CD4-positive, alpha-beta memory T cell (primary cell): ENCODE measurements at regions not wholly inside any gene's neighbourhood (a gene's known extent, or its start where the extent isn't known, plus 50 kb on each side); places are given as distances from the start of the nearest gene placed in this dataset.

Experiments
- CTCF ChIA-PET: fragments of 350-600 bp; sonication (Branson Sonifier 250); formaldehyde crosslinking; loops from one replicate; lab custom pipeline; 2021; ENCODE audit warnings: inconsistent platforms; ENCODE audit not compliant: partially characterized antibody; lab: Charles Lee
- POLR2A ChIA-PET: fragments of 350-600 bp; sonication (Branson Sonifier 250); formaldehyde crosslinking; loops from one replicate; lab custom pipeline; 2021; ENCODE audit not compliant: partially characterized antibody; lab: Charles Lee
- DNase-seq, 5 donors: peaks; one replicate each; pipeline versions ENCODE4 v3.0.0 to v3.0.0-alpha.2; 2020 to 2022; ENCODE audit warnings: mixed read lengths in 1 of 5
- H3K27ac ChIP-seq: one replicate; pipeline ENCODE4 v1.7.0; 2013; ENCODE audit warnings: low read depth, low read length
- H3K27me3 ChIP-seq: 2 replicates; pipeline ENCODE4 v1.7.0; 2013; ENCODE audit warnings: mild to moderate bottlenecking, low read length, moderate library complexity; ENCODE audit not compliant: insufficient read depth
- H3K36me3 ChIP-seq: 2 replicates; pipeline ENCODE4 v1.7.0; 2013; ENCODE audit warnings: mild to moderate bottlenecking, low read length, moderate library complexity; ENCODE audit not compliant: insufficient read depth
- H3K4me1 ChIP-seq: 2 replicates; pipeline ENCODE4 v1.7.0; 2013; ENCODE audit warnings: mild to moderate bottlenecking, low read length, moderate library complexity; ENCODE audit not compliant: insufficient read depth
- H3K4me3 ChIP-seq, 2 donors: one replicate each; pipeline ENCODE4 v1.7.0; 2013; ENCODE audit warnings: low read length in 2 of 2, mild to moderate bottlenecking in 1 of 2
- H3K9me3 ChIP-seq, 2 donors: one replicate each; pipeline ENCODE4 v1.7.0; 2013; ENCODE audit warnings: low read length in 2 of 2, control low read depth in 1 of 2; ENCODE audit not compliant: control insufficient read depth in 1 of 2
- H3K27ac Mint-ChIP-seq, 7 donors: one replicate each; pipeline ENCODE4 v1.8.0; 2020 to 2021; ENCODE audit warnings: mixed read lengths in 7 of 7, mild to moderate bottlenecking in 6 of 7, inconsistent platforms in 3 of 7, moderate library complexity in 3 of 7
- H3K27me3 Mint-ChIP-seq, 2 donors: one replicate each; pipeline ENCODE4 v1.8.0; 2020 to 2021; ENCODE audit warnings: mixed read lengths in 2 of 2
- H3K36me3 Mint-ChIP-seq, 2 donors: one replicate each; pipeline ENCODE4 v1.8.0; 2020 to 2021; ENCODE audit warnings: mixed read lengths in 2 of 2, inconsistent platforms in 1 of 2, mild to moderate bottlenecking in 1 of 2
- H3K4me1 Mint-ChIP-seq, 4 donors: one replicate each; pipeline ENCODE4 v1.8.0; 2020 to 2021; ENCODE audit warnings: mixed read lengths in 4 of 4, mild to moderate bottlenecking in 1 of 4
- H3K4me3 Mint-ChIP-seq, 8 donors: one replicate each; pipeline ENCODE4 v1.8.0; 2020 to 2021; ENCODE audit warnings: mixed read lengths in 8 of 8, mild to moderate bottlenecking in 7 of 8, moderate library complexity in 6 of 8, inconsistent platforms in 3 of 8
- H3K9me3 Mint-ChIP-seq, 8 donors: one replicate each; pipeline ENCODE4 v1.8.0; 2020 to 2021; ENCODE audit warnings: mixed read lengths in 8 of 8, mild to moderate bottlenecking in 5 of 8, inconsistent platforms in 3 of 8, moderate library complexity in 1 of 8
- intact Hi-C: fragments of 100-400 bp; cut with micrococcal nuclease; formaldehyde crosslinking; loops from one replicate; pipeline ENCODE4 v1.15.1; 2023

- Histone ChIP-seq H3K27ac (no peak overlapping the region), H3K36me3 (no peaks in the 10 kb centered on the region), H3K4me1 (no peaks in the 10 kb centered on the region), H3K27me3 (no peaks in the 10 kb centered on the region), H3K4me3 (no peak overlapping the region), H3K9me3 (peaks cover 0 to 3% of the 10 kb centered on the region in 2 donors)
- H3K27me3 Mint-ChIP-seq = no peaks in the 10 kb centered on the region
- H3K27ac Mint-ChIP-seq = no peak overlapping the region
- CTCF ChIA-PET = no interaction called here
- H3K9me3 Mint-ChIP-seq = peaks cover 0 to 15% (median 2%) of the 10 kb centered on the region in 8 donors
- no peaks in the 10 kb centered on the region for H3K36me3 Mint-ChIP-seq
- H3K4me3 Mint-ChIP-seq = no peak overlapping the region
- intact Hi-C loops = no loop called here
- no peaks in the 10 kb centered on the region for H3K4me1 Mint-ChIP-seq
- no peak for DNase-seq
- POLR2A ChIA-PET = no interaction called here
These were observed 1004.1 kb downstream of the TBL1XR1 start for GRCh38 chr3:176193032-176193730.

DNA sequence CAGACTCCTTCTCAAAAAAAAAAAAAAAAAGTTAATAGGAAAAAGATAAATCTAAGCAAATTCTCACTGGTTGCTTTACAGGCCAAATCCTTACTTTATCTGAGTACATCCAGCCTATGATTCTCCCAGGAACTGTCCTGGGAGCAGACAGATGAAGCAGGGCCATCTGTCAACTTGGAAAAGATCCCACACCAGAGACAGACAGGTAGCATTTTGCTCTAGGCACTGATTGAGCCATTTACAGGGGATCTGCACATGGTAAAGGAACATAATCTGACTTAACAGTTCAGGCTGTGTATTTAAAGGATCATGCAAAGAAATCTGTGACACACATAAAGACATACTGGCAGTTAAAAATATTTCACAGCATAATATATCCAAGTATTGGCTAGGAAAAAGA lies 1006.5 kb downstream of the TBL1XR1 start:
- Histone ChIP-seq H3K4me1 (no peaks in the 10 kb centered on the region), H3K27ac (no peak overlapping the region), H3K27me3 (no peaks in the 10 kb centered on the region), H3K9me3 (peaks cover 0 to 3% of the 10 kb centered on the region in 2 donors), H3K36me3 (no peaks in the 10 kb centered on the region), H3K4me3 (no peak overlapping the region)
- ChIA-PET CTCF (no interaction called here), POLR2A (no interaction called here)
- intact Hi-C loops = no loop called here
- Mint-ChIP-seq H3K4me1 (no peaks in the 10 kb centered on the region), H3K9me3 (peaks cover 0 to 9% (median 1%) of the 10 kb centered on the region in 8 donors), H3K27me3 (no peaks in the 10 kb centered on the region), H3K27ac (no peak overlapping the region), H3K36me3 (no peaks in the 10 kb centered on the region), H3K4me3 (no peak overlapping the region)
- no peak for DNase-seq

DNA sequence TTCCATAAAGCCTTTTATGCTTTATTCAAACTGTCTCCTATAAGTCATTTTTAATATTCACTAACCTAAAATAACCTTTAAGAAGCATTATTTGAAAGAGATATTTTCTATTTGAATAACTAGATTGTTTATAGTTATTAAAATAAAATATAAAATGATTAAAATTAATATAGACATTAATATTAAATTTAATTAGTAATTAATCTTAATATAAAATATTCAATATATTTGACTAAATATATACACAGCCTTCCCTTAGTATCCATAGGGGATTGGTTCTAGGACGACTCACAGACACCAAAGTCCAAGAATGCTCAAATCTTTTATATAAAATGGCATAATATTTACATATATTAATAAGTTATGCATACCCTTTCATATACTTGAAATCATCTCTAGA lies 1014.1 kb downstream of the TBL1XR1 start:
- Mint-ChIP-seq H3K9me3 (peaks cover 0 to 8% (median 2%) of the 10 kb centered on the region in 8 donors), H3K4me1 (no peaks in the 10 kb centered on the region), H3K4me3 (no peak overlapping the region), H3K36me3 (no peaks in the 10 kb centered on the region), H3K27ac (no peak overlapping the region), H3K27me3 (no peaks in the 10 kb centered on the region)
- H3K4me1 ChIP-seq = no peaks in the 10 kb centered on the region
- no peak overlapping the region for H3K4me3 ChIP-seq
- CTCF ChIA-PET = no interaction called here
- no peaks in the 10 kb centered on the region for H3K27me3 ChIP-seq
- intact Hi-C loops = no loop called here
- H3K27ac ChIP-seq = no peak overlapping the region
- H3K9me3 ChIP-seq = no peaks in the 10 kb centered on the region
- POLR2A ChIA-PET = no interaction called here
- no peak for DNase-seq
- H3K36me3 ChIP-seq = no peaks in the 10 kb centered on the region

- Histone ChIP-seq H3K27ac (no peak overlapping the region), H3K4me1 (no peaks in the 10 kb centered on the region), H3K36me3 (no peaks in the 10 kb centered on the region), H3K27me3 (no peaks in the 10 kb centered on the region), H3K4me3 (no peak overlapping the region), H3K9me3 (no peaks in the 10 kb centered on the region)
- intact Hi-C loops = no loop called here
- Mint-ChIP-seq H3K4me3 (no peak overlapping the region), H3K4me1 (no peaks in the 10 kb centered on the region), H3K9me3 (peaks cover 0 to 2% (median 0%) of the 10 kb centered on the region in 8 donors), H3K36me3 (no peaks in the 10 kb centered on the region), H3K27me3 (no peaks in the 10 kb centered on the region), H3K27ac (no peak overlapping the region)
- DNase-seq = no peak
- ChIA-PET POLR2A (no interaction called here), CTCF (no interaction called here)
These were observed 1023.2 kb downstream of the TBL1XR1 start for GRCh38 chr3:176174060-176174459.

DNA sequence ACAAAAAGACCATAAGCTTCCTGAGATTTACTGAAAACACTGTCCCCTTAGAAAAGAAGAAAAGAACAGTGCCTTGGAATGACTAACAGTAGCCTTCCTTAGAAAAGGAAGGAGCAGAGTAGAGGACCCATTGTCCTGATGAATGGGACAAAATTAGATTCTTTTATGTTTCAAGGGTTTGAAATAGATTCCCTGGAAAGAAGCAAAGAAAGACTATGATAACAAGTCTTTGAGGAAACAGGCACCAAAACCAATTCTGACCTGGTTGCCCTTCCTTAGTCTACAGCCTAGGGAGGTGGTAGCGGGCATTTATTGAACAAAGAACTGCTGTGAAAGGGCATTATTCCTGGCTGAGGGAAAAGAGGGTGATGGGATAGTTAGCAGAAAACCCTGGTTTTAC lies 1024.8 kb downstream of the TBL1XR1 start:
- Mint-ChIP-seq H3K4me1 (no peaks in the 10 kb centered on the region), H3K27me3 (no peaks in the 10 kb centered on the region), H3K36me3 (no peaks in the 10 kb centered on the region), H3K4me3 (no peak overlapping the region), H3K27ac (no peak overlapping the region), H3K9me3 (no peaks in the 10 kb centered on the region)
- Histone ChIP-seq H3K27me3 (no peaks in the 10 kb centered on the region), H3K36me3 (no peaks in the 10 kb centered on the region), H3K4me1 (no peaks in the 10 kb centered on the region), H3K9me3 (no peaks in the 10 kb centered on the region), H3K27ac (no peak overlapping the region), H3K4me3 (no peak overlapping the region)
- CTCF ChIA-PET = no interaction called here
- POLR2A ChIA-PET = no interaction called here
- DNase-seq = no peak
- intact Hi-C loops = no loop called here

DNA sequence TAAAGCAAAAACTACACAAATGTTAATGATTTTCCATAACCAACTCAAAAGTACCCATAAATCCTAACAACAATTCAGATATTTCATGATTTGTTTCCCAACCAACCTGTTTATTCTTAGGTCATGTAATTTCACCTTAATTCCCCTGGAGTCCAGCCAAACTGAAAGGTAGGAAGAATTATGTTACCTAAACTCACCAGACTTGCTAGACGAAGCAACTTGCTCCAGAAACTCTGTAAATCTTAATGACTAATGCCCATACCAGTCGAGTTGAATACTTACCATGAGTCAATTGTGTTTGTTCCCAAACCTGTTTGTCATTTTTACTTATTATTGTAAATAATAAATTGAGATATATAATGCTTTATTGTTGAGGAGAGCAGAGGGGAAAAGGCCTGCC lies 1030.0 kb downstream of the TBL1XR1 start:
- no peak overlapping the region for H3K4me3 ChIP-seq
- Mint-ChIP-seq H3K36me3 (no peaks in the 10 kb centered on the region), H3K27ac (no peak overlapping the region), H3K27me3 (no peaks in the 10 kb centered on the region), H3K4me1 (no peaks in the 10 kb centered on the region), H3K4me3 (no peak overlapping the region), H3K9me3 (peaks cover 0 to 19% (median under 1%) of the 10 kb centered on the region in 8 donors)
- H3K27me3 ChIP-seq = no peaks in the 10 kb centered on the region
- no peaks in the 10 kb centered on the region for H3K36me3 ChIP-seq
- H3K9me3 ChIP-seq = no peaks in the 10 kb centered on the region
- intact Hi-C loops = no loop called here
- POLR2A ChIA-PET = no interaction called here
- H3K4me1 ChIP-seq = no peaks in the 10 kb centered on the region
- CTCF ChIA-PET = no interaction called here
- no peak for DNase-seq
- no peak overlapping the region for H3K27ac ChIP-seq

DNA sequence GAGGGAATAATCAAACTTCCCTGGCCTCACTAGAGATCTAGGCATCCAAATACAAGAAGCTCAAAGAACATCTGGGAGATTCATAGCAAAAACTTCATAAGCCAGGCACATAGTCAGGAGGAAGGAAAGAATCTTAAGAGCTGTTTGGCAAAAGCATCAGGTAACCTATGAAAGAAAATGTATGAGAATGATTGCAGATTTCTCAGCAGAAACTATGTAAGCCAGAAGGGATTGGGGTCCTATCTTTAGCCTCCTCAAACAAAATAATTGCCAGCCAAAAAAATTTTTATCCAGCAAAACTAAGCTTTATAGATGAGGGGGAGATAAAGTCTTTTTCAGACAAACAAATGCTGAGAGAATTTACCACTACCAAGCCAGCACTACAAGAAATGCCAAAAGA lies 1036.3 kb downstream of the TBL1XR1 start:
- Mint-ChIP-seq H3K36me3 (peaks cover 0 to 4% of the 10 kb centered on the region in 2 donors), H3K27ac (no peak overlapping the region), H3K4me1 (no peaks in the 10 kb centered on the region), H3K27me3 (no peaks in the 10 kb centered on the region), H3K4me3 (no peak overlapping the region), H3K9me3 (peaks cover 0 to 39% (median 4%) of the 10 kb centered on the region in 8 donors)
- Histone ChIP-seq H3K36me3 (no peaks in the 10 kb centered on the region), H3K27ac (no peak overlapping the region), H3K4me3 (no peak overlapping the region), H3K4me1 (no peaks in the 10 kb centered on the region), H3K9me3 (no peaks in the 10 kb centered on the region), H3K27me3 (no peaks in the 10 kb centered on the region)
- POLR2A ChIA-PET = no interaction called here
- DNase-seq = no peak
- CTCF ChIA-PET = no interaction called here
- intact Hi-C loops = no loop called here
